ENCODE measurements at regions not wholly inside any gene's neighbourhood (a gene's known extent, or its start where the extent isn't known, plus 50 kb on each side); places are given as distances from the start of the nearest gene placed in this dataset.

GRCh38 chr1:3954170-3955169, 54.4 kb upstream of the C1orf174 start:
- Histone ChIP-seq H2AFZ (ENCODE audit: low read depth, low read length) (no peak overlapping the region), H3K36me3 (ENCODE audit: insufficient read depth, low read length) (no peaks in the 10 kb centered on the region), H3K4me2 (ENCODE audit: low read length) (no peak overlapping the region), H4K20me1 (ENCODE audit: insufficient read depth, low read length) (no peaks in the 10 kb centered on the region), H3K9ac (ENCODE audit: low read length) (no peak overlapping the region), H3K79me2 (ENCODE audit: insufficient read depth, low read length) (no peaks in the 10 kb centered on the region), H3K9me3 (ENCODE audit: insufficient read depth, low read depth, low read length) (no peaks in the 10 kb centered on the region), H3K4me3 (ENCODE audit: insufficient read depth, low read depth, low read length) (no peak overlapping the region), H3K27me3 (ENCODE audit: insufficient read depth, low read length) (no peaks in the 10 kb centered on the region), H3K4me1 (ENCODE audit: insufficient read depth, low read length) (no peaks in the 10 kb centered on the region), H3K27ac (ENCODE audit: low read depth, low read length) (no peak overlapping the region)
- Mint-ChIP-seq H3K36me3 (ENCODE audit: low read depth, unreplicated experiment) (no peaks in the 10 kb centered on the region), H3K27ac (ENCODE audit: unreplicated experiment) (no peak overlapping the region), H3K9me3 (ENCODE audit: unreplicated experiment) (peaks cover 14% of the 10 kb centered on the region), H3K27me3 (ENCODE audit: low read depth, unreplicated experiment) (peaks cover 9% of the 10 kb centered on the region), H3K4me3 (ENCODE audit: unreplicated experiment) (no peak overlapping the region), H3K4me1 (ENCODE audit: low read depth, unreplicated experiment) (no peaks in the 10 kb centered on the region)
- no peak for TF ChIP-seq CTCF (IDR thresholded peaks at IDR 0.05; ENCODE audit: insufficient read depth, low read depth, low read length)
- no peak for TF ChIP-seq EZH2 (IDR thresholded peaks at IDR 0.05; ENCODE audit: insufficient read depth, low read length)
- FAIRE-seq (no peak), DNase-seq (ENCODE audit: low read depth) (no peak)

GRCh38 chr1:3955196-3955772, 55.2 kb upstream of the C1orf174 start:
- Histone ChIP-seq H3K9ac (ENCODE audit: low read length) (no peak overlapping the region), H3K27me3 (ENCODE audit: insufficient read depth, low read length) (no peaks in the 10 kb centered on the region), H3K4me1 (ENCODE audit: insufficient read depth, low read length) (no peaks in the 10 kb centered on the region), H3K4me3 (ENCODE audit: insufficient read depth, low read depth, low read length) (no peak overlapping the region), H3K4me2 (ENCODE audit: low read length) (no peak overlapping the region), H3K27ac (ENCODE audit: low read depth, low read length) (no peak overlapping the region), H4K20me1 (ENCODE audit: insufficient read depth, low read length) (no peaks in the 10 kb centered on the region), H3K79me2 (ENCODE audit: insufficient read depth, low read length) (no peaks in the 10 kb centered on the region), H3K9me3 (ENCODE audit: insufficient read depth, low read depth, low read length) (no peaks in the 10 kb centered on the region), H2AFZ (ENCODE audit: low read depth, low read length) (no peak overlapping the region), H3K36me3 (ENCODE audit: insufficient read depth, low read length) (no peaks in the 10 kb centered on the region)
- Mint-ChIP-seq H3K9me3 (ENCODE audit: unreplicated experiment) (peaks cover 12% of the 10 kb centered on the region), H3K4me1 (ENCODE audit: low read depth, unreplicated experiment) (no peaks in the 10 kb centered on the region), H3K27ac (ENCODE audit: unreplicated experiment) (no peak overlapping the region), H3K36me3 (ENCODE audit: low read depth, unreplicated experiment) (no peaks in the 10 kb centered on the region), H3K27me3 (ENCODE audit: low read depth, unreplicated experiment) (peaks cover 9% of the 10 kb centered on the region), H3K4me3 (ENCODE audit: unreplicated experiment) (no peak overlapping the region)
- TF ChIP-seq CTCF (IDR thresholded peaks at IDR 0.05; ENCODE audit: insufficient read depth, low read depth, low read length) (no peak), EZH2 (IDR thresholded peaks at IDR 0.05; ENCODE audit: insufficient read depth, low read length) (no peak)
- DNase-seq (ENCODE audit: low read depth) (no peak), FAIRE-seq (no peak)
